HL-60 (cell line): ENCODE measurements at regions not wholly inside any gene's neighbourhood (a gene's known extent, or its start where the extent isn't known, plus 50 kb on each side); places are given as distances from the start of the nearest gene placed in this dataset.

Experiments
- POLR2AphosphoS5 ChIP-seq: IDR thresholded peaks from 2 replicates; pipeline ENCODE4 v1.6.1; 2012; ENCODE audit warnings: low read depth
- TF ChIP-seq, protein P1 (sequence below): IDR thresholded peaks from one replicate; pipeline ENCODE4 v1.5.1; 2011; ENCODE audit warnings: low read length, control low read depth, inconsistent platforms; ENCODE audit not compliant: insufficient read depth
- TF ChIP-seq, protein P2 (sequence below): IDR thresholded peaks from 2 replicates; pipeline ENCODE4 v1.6.1; 2012; ENCODE audit warnings: low read depth; ENCODE audit not compliant: insufficient replicate concordance

DNA sequence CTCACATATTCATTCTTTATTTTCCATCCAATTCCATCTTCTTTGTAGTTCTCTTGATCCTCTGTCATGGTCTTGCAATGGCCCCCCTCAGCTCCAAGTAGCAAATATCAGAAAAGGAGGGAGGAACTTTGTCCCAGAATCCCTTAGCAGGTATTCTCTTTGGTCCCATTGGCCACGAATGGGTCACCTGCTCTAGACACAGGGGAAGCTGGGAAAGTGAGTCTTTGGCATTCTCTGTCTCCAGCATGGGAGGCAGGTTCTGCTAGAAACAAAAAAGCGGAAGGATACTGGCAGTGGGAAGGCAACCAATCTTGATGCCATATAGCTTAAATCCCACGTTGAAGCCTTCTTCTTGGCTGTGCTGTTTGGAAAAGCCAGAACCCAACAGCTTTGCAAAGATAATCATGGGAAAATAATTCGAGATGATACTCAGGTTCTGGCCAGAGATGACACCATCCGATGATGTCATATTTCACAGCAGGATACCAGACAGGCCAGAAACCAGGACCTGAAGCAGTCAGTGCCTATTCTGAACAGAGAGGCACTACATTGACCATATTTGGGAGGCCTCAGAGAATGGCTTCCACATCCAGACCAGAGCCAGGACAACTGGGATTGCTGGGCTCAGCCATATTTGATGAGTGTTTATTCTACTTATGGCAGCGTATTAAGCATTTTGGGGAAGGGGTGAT, 110.4 kb upstream of the ATXN3L start:
- no peak for TF ChIP-seq POLR2AphosphoS5
- TF ChIP-seq, protein P1, sequence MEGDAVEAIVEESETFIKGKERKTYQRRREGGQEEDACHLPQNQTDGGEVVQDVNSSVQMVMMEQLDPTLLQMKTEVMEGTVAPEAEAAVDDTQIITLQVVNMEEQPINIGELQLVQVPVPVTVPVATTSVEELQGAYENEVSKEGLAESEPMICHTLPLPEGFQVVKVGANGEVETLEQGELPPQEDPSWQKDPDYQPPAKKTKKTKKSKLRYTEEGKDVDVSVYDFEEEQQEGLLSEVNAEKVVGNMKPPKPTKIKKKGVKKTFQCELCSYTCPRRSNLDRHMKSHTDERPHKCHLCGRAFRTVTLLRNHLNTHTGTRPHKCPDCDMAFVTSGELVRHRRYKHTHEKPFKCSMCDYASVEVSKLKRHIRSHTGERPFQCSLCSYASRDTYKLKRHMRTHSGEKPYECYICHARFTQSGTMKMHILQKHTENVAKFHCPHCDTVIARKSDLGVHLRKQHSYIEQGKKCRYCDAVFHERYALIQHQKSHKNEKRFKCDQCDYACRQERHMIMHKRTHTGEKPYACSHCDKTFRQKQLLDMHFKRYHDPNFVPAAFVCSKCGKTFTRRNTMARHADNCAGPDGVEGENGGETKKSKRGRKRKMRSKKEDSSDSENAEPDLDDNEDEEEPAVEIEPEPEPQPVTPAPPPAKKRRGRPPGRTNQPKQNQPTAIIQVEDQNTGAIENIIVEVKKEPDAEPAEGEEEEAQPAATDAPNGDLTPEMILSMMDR: no peak
- TF ChIP-seq, protein P2, sequence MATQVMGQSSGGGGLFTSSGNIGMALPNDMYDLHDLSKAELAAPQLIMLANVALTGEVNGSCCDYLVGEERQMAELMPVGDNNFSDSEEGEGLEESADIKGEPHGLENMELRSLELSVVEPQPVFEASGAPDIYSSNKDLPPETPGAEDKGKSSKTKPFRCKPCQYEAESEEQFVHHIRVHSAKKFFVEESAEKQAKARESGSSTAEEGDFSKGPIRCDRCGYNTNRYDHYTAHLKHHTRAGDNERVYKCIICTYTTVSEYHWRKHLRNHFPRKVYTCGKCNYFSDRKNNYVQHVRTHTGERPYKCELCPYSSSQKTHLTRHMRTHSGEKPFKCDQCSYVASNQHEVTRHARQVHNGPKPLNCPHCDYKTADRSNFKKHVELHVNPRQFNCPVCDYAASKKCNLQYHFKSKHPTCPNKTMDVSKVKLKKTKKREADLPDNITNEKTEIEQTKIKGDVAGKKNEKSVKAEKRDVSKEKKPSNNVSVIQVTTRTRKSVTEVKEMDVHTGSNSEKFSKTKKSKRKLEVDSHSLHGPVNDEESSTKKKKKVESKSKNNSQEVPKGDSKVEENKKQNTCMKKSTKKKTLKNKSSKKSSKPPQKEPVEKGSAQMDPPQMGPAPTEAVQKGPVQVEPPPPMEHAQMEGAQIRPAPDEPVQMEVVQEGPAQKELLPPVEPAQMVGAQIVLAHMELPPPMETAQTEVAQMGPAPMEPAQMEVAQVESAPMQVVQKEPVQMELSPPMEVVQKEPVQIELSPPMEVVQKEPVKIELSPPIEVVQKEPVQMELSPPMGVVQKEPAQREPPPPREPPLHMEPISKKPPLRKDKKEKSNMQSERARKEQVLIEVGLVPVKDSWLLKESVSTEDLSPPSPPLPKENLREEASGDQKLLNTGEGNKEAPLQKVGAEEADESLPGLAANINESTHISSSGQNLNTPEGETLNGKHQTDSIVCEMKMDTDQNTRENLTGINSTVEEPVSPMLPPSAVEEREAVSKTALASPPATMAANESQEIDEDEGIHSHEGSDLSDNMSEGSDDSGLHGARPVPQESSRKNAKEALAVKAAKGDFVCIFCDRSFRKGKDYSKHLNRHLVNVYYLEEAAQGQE: no peak
